Heart left ventricle (tissue), 16 donors: ENCODE measurements at regions not wholly inside any gene's neighbourhood (a gene's known extent, or its start where the extent isn't known, plus 50 kb on each side); places are given as distances from the start of the nearest gene placed in this dataset.

Source experiments
- ATAC-seq, 4 donors: fragments of 200-7000 bp; cut with Tn5 transposase; one replicate each; pipeline ENCODE4 v1.9.1; 2020 to 2022; ENCODE audit warnings: moderate library complexity in 4 of 4, mild to moderate bottlenecking in 3 of 4, moderate number of reproducible peaks in 1 of 4
- DNase-seq, 5 donors: peaks; one replicate each; pipeline ENCODE4 v3.0.0-alpha.2; 2020
- H3K27ac ChIP-seq, 12 donors: fragments of 200-600 bp; sonication (generic) in 4 of 12; one replicate each; pipeline versions ENCODE4 v1.5.0 to v1.8.0; 2016 to 2022; ENCODE audit warnings: mild to moderate bottlenecking in 2 of 12
- H3K27me3 ChIP-seq, 9 donors: fragments of 200-600 bp; sonication (generic) in 2 of 9; one replicate each; pipeline versions ENCODE4 v1.5.1 to v1.8.0; 2016 to 2022; ENCODE audit warnings: mild to moderate bottlenecking in 3 of 9
- H3K36me3 ChIP-seq, 9 donors: fragments of 200-600 bp; sonication (generic) in 2 of 9; one replicate each; pipeline versions ENCODE4 v1.5.0 to v1.8.0; 2018 to 2022; ENCODE audit warnings: mild to moderate bottlenecking in 2 of 9
- H3K4me1 ChIP-seq, 12 donors: fragments of 200-600 bp; sonication (generic) in 4 of 12; one replicate each; pipeline versions ENCODE4 v1.5.0 to v1.8.0; 2016 to 2022; ENCODE audit warnings: mild to moderate bottlenecking in 3 of 12
- H3K4me3 ChIP-seq, 12 donors: fragments of 200-600 bp; sonication (generic) in 4 of 12; one replicate each; pipeline versions ENCODE4 v1.5.0 to v1.8.0; 2017 to 2022; ENCODE audit warnings: mild to moderate bottlenecking in 9 of 12, moderate library complexity in 4 of 12
- H3K9me3 ChIP-seq, 12 donors: fragments of 200-600 bp; sonication (generic) in 4 of 12; one replicate each; pipeline versions ENCODE4 v1.5.0 to v1.8.0; 2016 to 2022; ENCODE audit warnings: mild to moderate bottlenecking in 1 of 12
- CTCF ChIP-seq, 12 donors: fragments of 200-600 bp; sonication (generic) in 4 of 12; IDR thresholded peaks; one replicate each; pipeline versions ENCODE4 v1.5.0 to v1.8.0; 2018 to 2022; ENCODE audit warnings: antibody characterized with exemption in 12 of 12, mild to moderate bottlenecking in 5 of 12
- POLR2A ChIP-seq, 2 donors: fragments of 450-650 bp; IDR thresholded peaks; one replicate each; pipeline ENCODE4 v1.6.1; 2017; ENCODE audit warnings: antibody characterized with exemption in 2 of 2, mild to moderate bottlenecking in 2 of 2, moderate library complexity in 2 of 2
- WGBS, 4 donors: extraction: QIAGEN DNeasy Blood & Tissue Kit in 2 of 4; methylation state at CpG; one replicate each; pipeline versions ENCODE4 v1.1.5 to v1.1.7; 2013 to 2018; 5-methylcytosine and 5-hydroxymethylcytosine counted together
- intact Hi-C, 10 donors: fragments of 100-400 bp; cut with DNase I; formaldehyde crosslinking; loops; one replicate each; pipeline versions ENCODE4 v1.11.1 to v1.14.2; 2022
- donor health status: ischemic (EF 13 %, LVEDD 7.1; RV severe dilation, severe dysfunction).
- donor health status: healthy with polysubstance abuse.
- donor health status: DM: no; HTN: yes; CAD: no.
- donor health status: DM: no; HTN: no; CAD: no.
- donor health status: ischemic (EF 25% LVEDD 6.9; RV normal size, moderate dysfunction).
- donor health status: ischemic (EF 25% LVEDD 5.7; RV mildly dilated, moderate dysfunction).
- donor health status: healthy.
- donor health status: DM: yes; HTN: yes; CAD: no.
- donor health status: ischemic (EF 35%, LVEDD 5.7; RV mildly dilated, moderate dysfunction).
- donor health status: nonischemic (EF 11% LVEDD 7.7; RV severe dilation, severe dysfunction).
- donor health status: DM: yes; HTN: yes; CAD: no.
- donor health status: PGD.
- donor health status: ischemic (EF 29% LVEDD 5.4; RV normal size, mild dysfunction).
- donor health status: nonischemic (EF 23%, LVEDD 6.1; RV moderate dilation, normal function).

GRCh38 chr5:5018578-5018970 is 121.6 kb upstream of the ADAMTS16 start:
- Histone ChIP-seq H3K4me3 (no peak overlapping the region), H3K27ac (no peak overlapping the region), H3K27me3 (no peaks in the 10 kb centered on the region), H3K4me1 (no peaks in the 10 kb centered on the region), H3K9me3 (no peaks in the 10 kb centered on the region), H3K36me3 (no peaks in the 10 kb centered on the region)
- no peak for TF ChIP-seq CTCF (IDR thresholded peaks at IDR 0.05)
- TF ChIP-seq POLR2A (IDR thresholded peaks at IDR 0.05), result no peak
- ATAC-seq (peak in 1 of 4 donors; percentile 28), DNase-seq (no peak)
- intact Hi-C loops, result no loop called here
- WGBS, 4 donors, result 48 to 65% (median 61%) methylated on average over 3 to 4 of the region's 4 CpGs

DNA sequence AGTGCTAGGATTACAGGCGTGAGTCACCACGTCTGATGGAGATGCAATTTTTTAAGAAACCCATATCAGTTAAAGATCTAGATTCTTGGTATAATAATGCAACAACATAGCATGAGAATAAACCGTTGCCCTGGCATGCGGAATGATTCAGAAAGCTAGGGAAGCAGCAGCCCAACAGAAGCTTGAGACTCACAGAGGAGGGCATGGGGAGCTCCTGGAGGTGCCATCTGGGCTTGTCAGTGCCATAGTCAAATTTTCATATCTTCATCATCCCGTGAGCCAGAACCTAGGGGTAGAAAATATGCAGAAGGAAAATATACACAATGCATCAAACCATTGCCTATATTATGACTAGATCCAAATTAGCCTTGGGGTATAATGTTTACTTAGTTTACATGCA is 118.7 kb upstream of the ADAMTS16 start:
- no peak overlapping the region for H3K27ac ChIP-seq
- no peaks in the 10 kb centered on the region for H3K4me1 ChIP-seq
- H3K9me3 ChIP-seq, result no peaks in the 10 kb centered on the region
- peaks cover 0 to 5% (median 0%) of the 10 kb centered on the region in 9 donors for H3K27me3 ChIP-seq
- DNase-seq (no peak), ATAC-seq (no peak)
- H3K36me3 ChIP-seq, result no peaks in the 10 kb centered on the region
- WGBS, 4 donors, result 75 to 89% (median 88%) methylated on average over 5 of the region's 5 CpGs
- TF ChIP-seq POLR2A (IDR thresholded peaks at IDR 0.05) (no peak), CTCF (IDR thresholded peaks at IDR 0.05) (no peak)
- intact Hi-C loops, result no loop called here
- no peak overlapping the region for H3K4me3 ChIP-seq

- H3K4me3 ChIP-seq, result no peak overlapping the region
- no peak for ATAC-seq
Measured at GRCh38 chr5:5025098-5025773, 114.9 kb upstream of the ADAMTS16 start.

More at GRCh38 chr5:5025098-5025773, 114.9 kb upstream of the ADAMTS16 start:
- H3K9me3 ChIP-seq, result no peaks in the 10 kb centered on the region
- intact Hi-C loops, result no loop called here
- no peak for DNase-seq
- WGBS, 4 donors, result 83 to 88% (median 87%) methylated on average over 14 of the region's 14 CpGs
- H3K36me3 ChIP-seq, result no peaks in the 10 kb centered on the region
- peaks cover 0 to 7% (median 0%) of the 10 kb centered on the region in 9 donors for H3K27me3 ChIP-seq
- no peak for TF ChIP-seq POLR2A (IDR thresholded peaks at IDR 0.05)
- TF ChIP-seq CTCF (IDR thresholded peaks at IDR 0.05), result no peak
- no peaks in the 10 kb centered on the region for H3K4me1 ChIP-seq
- no peak overlapping the region for H3K27ac ChIP-seq
